IMR-90 (cell line): ENCODE measurements at regions not wholly inside any gene's neighbourhood (a gene's known extent, or its start where the extent isn't known, plus 50 kb on each side); places are given as distances from the start of the nearest gene placed in this dataset.

ENCODE experiments used
- ATAC-seq: fragments of 200-7000 bp; cut with Tn5 transposase; 2 replicates; pipeline ENCODE4 v1.9.1; 2020; ENCODE audit warnings: low read depth, mild to moderate bottlenecking, moderate library complexity
- BruUV-seq: library from RNA; stranded (reverse); fragments of 400-500 nt; replicated peaks from 2 replicates; lab custom pipeline; 2021; lab: Mats Ljungman, UMichigan
- CTCF ChIA-PET: fragments of 300-600 bp; formaldehyde crosslinking; extraction: SDS; loops from one replicate; lab custom pipeline; 2021; ENCODE audit warnings: antibody characterized with exemption; lab: Yijun Ruan, JAX
- POLR2A ChIA-PET: fragments of 300-600 bp; sonication (Branson Sonifier 250); formaldehyde crosslinking; loops from one replicate; lab custom pipeline; 2022; ENCODE audit warnings: antibody characterized with exemption; ENCODE audit not compliant: unreplicated experiment; lab: Charles Lee
- DNase-seq: peaks from one replicate; pipeline ENCODE4 v3.0.0; 2013
- H2AFZ ChIP-seq: replicated peaks from 2 replicates; pipeline ENCODE3; 2013; ENCODE audit warnings: low read length, mild to moderate bottlenecking; ENCODE audit not compliant: poor library complexity
- H2AK5ac ChIP-seq: 2 replicates; pipeline ENCODE4 v1.6.1; 2013; ENCODE audit warnings: low read depth, low read length, inconsistent platforms
- H2AK9ac ChIP-seq: replicated peaks from 2 replicates; pipeline ENCODE3; 2013; ENCODE audit warnings: mild to moderate bottlenecking, low read depth, low read length, moderate library complexity; ENCODE audit not compliant: poor library complexity
- H2BK120ac ChIP-seq: 2 replicates; pipeline ENCODE4 v1.6.1; 2013; ENCODE audit warnings: low read depth, low read length, inconsistent platforms
- H2BK15ac ChIP-seq: 3 replicates; pipeline ENCODE4 v1.6.1; 2013; ENCODE audit warnings: low read depth, low read length, inconsistent platforms
- H2BK20ac ChIP-seq: 2 replicates; pipeline ENCODE4 v1.6.1; 2013; ENCODE audit warnings: low read depth, mild to moderate bottlenecking, inconsistent platforms, low read length, moderate library complexity
- H2BK5ac ChIP-seq: 2 replicates; pipeline ENCODE4 v1.6.1; 2013; ENCODE audit warnings: mild to moderate bottlenecking, low read depth, low read length, inconsistent platforms; ENCODE audit not compliant: poor library complexity, severe bottlenecking
- H3K14ac ChIP-seq: replicated peaks from 2 replicates; pipeline ENCODE4 v1.6.1; 2013; ENCODE audit warnings: low read depth, low read length, inconsistent platforms
- H3K18ac ChIP-seq: 2 replicates; pipeline ENCODE4 v1.6.1; 2013; ENCODE audit warnings: low read depth, low read length, control low read depth
- H3K23ac ChIP-seq: 2 replicates; pipeline ENCODE4 v1.6.1; 2013; ENCODE audit warnings: low read depth, low read length, inconsistent platforms
- H3K27ac ChIP-seq: 2 replicates; pipeline ENCODE4 v1.5.1; 2013; ENCODE audit warnings: mild to moderate bottlenecking, control low read depth, low read length; ENCODE audit not compliant: insufficient read depth
- H3K27me3 ChIP-seq: 2 replicates; pipeline ENCODE4 v1.6.1; 2013; ENCODE audit warnings: low read length; ENCODE audit not compliant: control insufficient read depth, insufficient read depth
- H3K36me3 ChIP-seq: 2 replicates; pipeline ENCODE4 v1.6.1; 2013; ENCODE audit warnings: low read length, mixed read lengths; ENCODE audit not compliant: control insufficient read depth, insufficient read depth
- H3K4ac ChIP-seq: 2 replicates; pipeline ENCODE4 v1.6.1; 2013; ENCODE audit warnings: low read depth, low read length, inconsistent platforms
- H3K4me1 ChIP-seq: 2 replicates; pipeline ENCODE4 v1.6.1; 2013; ENCODE audit warnings: low read length, mixed read lengths; ENCODE audit not compliant: control insufficient read depth, insufficient read depth
- H3K4me2 ChIP-seq: 2 replicates; pipeline ENCODE4 v1.6.1; 2013; ENCODE audit warnings: low read depth, mild to moderate bottlenecking, control low read depth, low read length, moderate library complexity
- H3K4me3 ChIP-seq: 2 replicates; pipeline ENCODE4 v1.5.1; 2013; ENCODE audit warnings: low read depth, mild to moderate bottlenecking, control low read depth, low read length, moderate library complexity; ENCODE audit not compliant: insufficient read depth
- H3K56ac ChIP-seq: 2 replicates; pipeline ENCODE4 v1.6.1; 2013; ENCODE audit warnings: low read length, inconsistent platforms; ENCODE audit not compliant: insufficient read depth; ENCODE audit errors: extremely low read depth
- H3K79me1 ChIP-seq, 2 experiments: 2 replicates each; pipeline ENCODE4 v1.6.1; 2013; ENCODE audit warnings: low read length in 2 of 2, inconsistent platforms in 1 of 2, low read depth in 1 of 2
- H3K9ac ChIP-seq: 2 replicates; pipeline ENCODE4 v1.6.1; 2013; ENCODE audit warnings: low read depth, low read length, control low read depth
- H3K9me1 ChIP-seq: 2 replicates; pipeline ENCODE4 v1.6.1; 2013; ENCODE audit warnings: low read length, inconsistent platforms; ENCODE audit not compliant: insufficient read depth
- H3K9me3 ChIP-seq: 2 replicates; pipeline ENCODE4 v1.6.1; 2013; ENCODE audit warnings: low read length; ENCODE audit not compliant: control insufficient read depth, insufficient read depth
- H4K20me1 ChIP-seq: 2 replicates; pipeline ENCODE4 v1.6.1; 2013; ENCODE audit warnings: low read length, inconsistent platforms; ENCODE audit not compliant: insufficient read depth
- H4K5ac ChIP-seq: 2 replicates; pipeline ENCODE4 v1.6.1; 2013; ENCODE audit warnings: mild to moderate bottlenecking, low read depth, low read length, control low read depth
- H4K8ac ChIP-seq, 2 experiments: 2 replicates each; pipeline ENCODE4 v1.6.1; 2013; ENCODE audit warnings: low read depth in 2 of 2, low read length in 2 of 2, control low read depth in 1 of 2, inconsistent platforms in 1 of 2
- H4K91ac ChIP-seq: 2 replicates; pipeline ENCODE4 v1.6.1; 2013; ENCODE audit warnings: low read depth, low read length, inconsistent platforms; ENCODE audit not compliant: insufficient read depth
- MXI1 ChIP-seq: IDR thresholded peaks from 2 replicates; pipeline ENCODE4 v1.6.1; 2012; ENCODE audit warnings: low read depth, mild to moderate bottlenecking, low read length, moderate library complexity, borderline replicate concordance
- WGBS, 2 experiments: methylation state at CpG; one replicate each; pipeline versions ENCODE4 v1.1.5 to v1.1.7; 2013; ENCODE audit warnings: missing lambda C conversion rate in 2 of 2; ENCODE audit not compliant: insufficient read length in 1 of 2; ENCODE audit errors: extremely low coverage in 2 of 2; 5-methylcytosine and 5-hydroxymethylcytosine counted together
- dilution Hi-C: fragments of 300-500 bp; cut with HindIII; formaldehyde crosslinking; loops from one replicate; pipeline ENCODE4 v1.14.3; 2018; ENCODE audit warnings: low sequenced_read_pairs; ENCODE audit not compliant: unreplicated experiment
- in situ Hi-C: fragments of 300-500 bp; cut with MboI; formaldehyde crosslinking; loops from 3 replicates; pipeline ENCODE4 v1.14.3; 2019; ENCODE audit warnings: low sequenced_read_pairs, inconsistent platforms, mixed read lengths
- intact Hi-C: fragments of 100-400 bp; cut with micrococcal nuclease; formaldehyde crosslinking; loops from 2 replicates; pipeline ENCODE4 v1.10.0; 2022

DNA sequence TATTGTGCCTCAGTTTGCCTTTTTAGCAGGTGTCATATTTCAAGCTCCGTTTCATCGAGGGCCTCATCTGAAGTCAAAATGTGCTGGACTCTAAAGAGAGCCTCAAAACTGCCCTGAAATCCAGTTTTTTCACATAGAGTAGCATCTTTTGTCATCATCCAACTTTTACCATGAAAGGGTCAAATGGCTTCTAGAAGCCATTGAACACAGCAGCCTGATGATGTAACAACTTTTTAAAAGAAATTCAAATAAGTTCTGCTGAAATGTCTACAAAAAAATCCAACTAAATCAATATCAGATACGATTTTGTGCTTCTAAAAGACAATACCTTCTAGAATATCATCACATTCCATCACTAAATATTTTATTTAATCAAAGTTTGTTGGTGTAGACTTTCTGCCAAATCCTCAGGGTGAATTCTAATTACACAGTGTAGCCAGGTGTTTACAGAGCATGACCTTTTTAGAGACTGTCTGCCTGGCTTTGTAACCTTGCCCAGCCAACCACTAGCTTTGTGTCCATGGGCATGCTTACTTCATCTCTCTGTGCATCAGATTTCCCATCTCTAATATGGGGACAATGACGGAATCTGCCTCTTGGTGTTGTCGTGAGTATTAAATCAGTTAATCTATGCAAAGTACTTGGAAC lies 505.0 kb downstream of the EBF1 start:
- H4K8ac ChIP-seq: no peak overlapping the region
- no peaks in the 10 kb centered on the region for H3K4me1 ChIP-seq
- no peak overlapping the region for H2AK9ac ChIP-seq
- H2BK15ac ChIP-seq: no peak overlapping the region
- H4K20me1 ChIP-seq: no peaks in the 10 kb centered on the region
- no peak overlapping the region for H4K5ac ChIP-seq
- no peak overlapping the region for H2AFZ ChIP-seq
- POLR2A ChIA-PET: no interaction called here
- H2AK5ac ChIP-seq: no peak overlapping the region
- no peak overlapping the region for H3K18ac ChIP-seq
- in situ Hi-C loops (no loop called here), intact Hi-C loops (no loop called here), dilution Hi-C loops (no loop called here)
- CTCF ChIA-PET: no interaction called here
- H3K4me3 ChIP-seq: no peak overlapping the region
- no peak overlapping the region for H3K4me2 ChIP-seq
- no peaks in the 10 kb centered on the region for H3K27me3 ChIP-seq
- H3K27ac ChIP-seq: no peak overlapping the region
- no peak overlapping the region for H3K56ac ChIP-seq
- H3K9me3 ChIP-seq: 0 out of 2 replicates have a peak, but pooled peaks cover 2% of the 10 kb centered on the region
- WGBS, 2 experiments: no CpG with 5 or more reads among the region's 5 CpGs
- H3K36me3 ChIP-seq: no peaks in the 10 kb centered on the region
- ATAC-seq (no peak), DNase-seq (no peak)
- no peak overlapping the region for H3K23ac ChIP-seq
- BruUV-seq: no TSS peak
- no peak overlapping the region for H3K4ac ChIP-seq
- H3K9me1 ChIP-seq: no peaks in the 10 kb centered on the region
- no peak overlapping the region for H3K9ac ChIP-seq
- no peak overlapping the region for H2BK5ac ChIP-seq
- H3K14ac ChIP-seq: no peak overlapping the region
- H2BK20ac ChIP-seq: no peak overlapping the region
- no peaks in the 10 kb centered on the region for H3K79me1 ChIP-seq
- no peak overlapping the region for H4K91ac ChIP-seq
- no peak for TF ChIP-seq MXI1
- no peak overlapping the region for H2BK120ac ChIP-seq
